HEK293T (cell line): ENCODE measurements at regions not wholly inside any gene's neighbourhood (a gene's known extent, or its start where the extent isn't known, plus 50 kb on each side); places are given as distances from the start of the nearest gene placed in this dataset.

ENCODE experiments used
- CTCF ChIA-PET: fragments of 350-600 bp; formaldehyde crosslinking; extraction: SDS; loops from one replicate; lab custom pipeline; 2021; ENCODE audit warnings: antibody characterized with exemption, inconsistent platforms; lab: Yijun Ruan, JAX
- POLR2A ChIA-PET: fragments of 350-600 bp; formaldehyde crosslinking; extraction: SDS; loops from one replicate; lab custom pipeline; 2020; ENCODE audit warnings: antibody characterized with exemption, inconsistent platforms; lab: Yijun Ruan, JAX
- DNase-seq: peaks from one replicate; pipeline ENCODE4 v3.0.0; 2012; ENCODE audit warnings: mixed read lengths; ENCODE audit errors: extremely low spot score
- ARNT ChIP-seq: fragments of 450-650 bp; IDR thresholded peaks from 2 replicates; pipeline ENCODE4 v1.6.1; 2017; ENCODE audit warnings: mild to moderate bottlenecking
- BHLHE40 ChIP-seq: fragments of 450-650 bp; IDR thresholded peaks from 2 replicates; pipeline ENCODE4 v1.6.1; 2016; ENCODE audit warnings: mild to moderate bottlenecking, moderate library complexity, borderline replicate concordance
- CTBP1 ChIP-seq: fragments of 450-650 bp; IDR thresholded peaks from 2 replicates; pipeline ENCODE4 v1.6.1; 2016; ENCODE audit warnings: borderline replicate concordance
- ELF4 ChIP-seq: fragments of 450-650 bp; IDR thresholded peaks from 2 replicates; pipeline ENCODE4 v1.6.1; 2017; ENCODE audit warnings: antibody characterized with exemption
- FOXA1 ChIP-seq: fragments of 450-650 bp; IDR thresholded peaks from 2 replicates; pipeline ENCODE4 v1.6.1; 2016; ENCODE audit warnings: mild to moderate bottlenecking
- FOXK2 ChIP-seq: fragments of 450-650 bp; IDR thresholded peaks from 2 replicates; pipeline ENCODE4 v1.6.1; 2016; ENCODE audit warnings: mild to moderate bottlenecking
- FOXM1 ChIP-seq: fragments of 450-650 bp; IDR thresholded peaks from 2 replicates; pipeline ENCODE4 v1.6.1; 2017; ENCODE audit warnings: mild to moderate bottlenecking, borderline replicate concordance
- HDGF ChIP-seq: fragments of 450-650 bp; IDR thresholded peaks from 2 replicates; pipeline ENCODE4 v1.6.1; 2017; ENCODE audit warnings: antibody characterized with exemption, borderline replicate concordance
- L3MBTL2 ChIP-seq: fragments of 450-650 bp; conservative IDR thresholded peaks from 2 replicates; pipeline ENCODE4 v1.6.1; 2016; ENCODE audit warnings: mild to moderate bottlenecking
- LEF1 ChIP-seq: fragments of 450-650 bp; IDR thresholded peaks from 2 replicates; pipeline ENCODE4 v1.6.1; 2017; ENCODE audit warnings: mild to moderate bottlenecking, borderline replicate concordance
- NFRKB ChIP-seq: fragments of 450-650 bp; IDR thresholded peaks from 2 replicates; pipeline ENCODE4 v1.6.1; 2016; ENCODE audit warnings: mild to moderate bottlenecking, moderate library complexity
- SP1 ChIP-seq: fragments of 450-650 bp; IDR thresholded peaks from 2 replicates; pipeline ENCODE4 v1.6.1; 2017
- SUZ12 ChIP-seq: fragments of 450-650 bp; IDR thresholded peaks from 2 replicates; pipeline ENCODE4 v1.6.1; 2016; ENCODE audit warnings: mild to moderate bottlenecking
- TARDBP ChIP-seq: fragments of 450-650 bp; IDR thresholded peaks from 2 replicates; pipeline ENCODE4 v1.6.1; 2016
- ZNF384 ChIP-seq: fragments of 450-650 bp; IDR thresholded peaks from 2 replicates; pipeline ENCODE4 v1.6.1; 2016
- TF ChIP-seq, protein P1 (sequence below): fragments of 450-650 bp; IDR thresholded peaks from 2 replicates; pipeline ENCODE4 v1.6.1; 2016

GRCh38 chr4:149158817-149159216 lies 656.8 kb downstream of the IQCM start:
- CTCF ChIA-PET, result no interaction called here
- TF ChIP-seq CTBP1 (no peak), HDGF (no peak), ARNT (no peak), LEF1 (no peak), BHLHE40 (no peak), L3MBTL2 (no peak), NFRKB (no peak)

GRCh38 chr4:149145803-149146202 lies 669.8 kb downstream of the IQCM start:
- TF ChIP-seq ZNF384, result no peak
- TF ChIP-seq FOXM1, result no peak
- no peak for TF ChIP-seq SUZ12
- CTCF ChIA-PET, result interaction anchor here (0.7 kb wide), 1 partner anchor 115 kb away, joined by 3 read pairs; no protein-coding TSS in a partner anchor
- POLR2A ChIA-PET, result no interaction called here
- DNase-seq, result no peak

More at GRCh38 chr4:149158817-149159216, 656.8 kb downstream of the IQCM start:
- DNase-seq, result no peak
- POLR2A ChIA-PET, result no interaction called here

DNA sequence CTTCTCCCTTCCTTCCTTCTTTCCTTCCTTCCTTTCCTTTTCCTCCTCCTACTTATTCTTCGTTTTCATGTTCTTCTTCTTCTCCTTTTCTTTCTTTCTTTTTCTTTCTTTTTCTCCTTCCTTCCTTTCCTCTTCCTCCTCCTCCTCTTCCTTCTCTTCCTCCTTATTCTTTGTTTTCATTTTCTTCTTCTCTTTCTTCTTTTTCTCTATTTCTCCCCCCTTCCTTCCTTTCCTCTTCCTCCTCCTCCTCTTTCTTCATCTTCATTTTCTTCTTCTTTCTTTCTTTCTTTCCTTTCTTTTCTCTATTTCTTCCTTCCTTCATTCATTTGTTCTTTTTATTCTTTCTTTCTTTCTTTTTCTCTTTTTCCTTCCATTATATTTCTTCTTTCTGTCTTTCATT lies 671.6 kb downstream of the IQCM start:
- DNase-seq, result no peak
- TF ChIP-seq LEF1 (no peak), NFRKB (no peak), SP1 (no peak), L3MBTL2 (no peak), FOXK2 (no peak), ARNT (no peak), SUZ12 (no peak), FOXA1 (no peak), BHLHE40 (no peak), CTBP1 (no peak), ZNF384 (no peak)
- TF ChIP-seq, protein P1, sequence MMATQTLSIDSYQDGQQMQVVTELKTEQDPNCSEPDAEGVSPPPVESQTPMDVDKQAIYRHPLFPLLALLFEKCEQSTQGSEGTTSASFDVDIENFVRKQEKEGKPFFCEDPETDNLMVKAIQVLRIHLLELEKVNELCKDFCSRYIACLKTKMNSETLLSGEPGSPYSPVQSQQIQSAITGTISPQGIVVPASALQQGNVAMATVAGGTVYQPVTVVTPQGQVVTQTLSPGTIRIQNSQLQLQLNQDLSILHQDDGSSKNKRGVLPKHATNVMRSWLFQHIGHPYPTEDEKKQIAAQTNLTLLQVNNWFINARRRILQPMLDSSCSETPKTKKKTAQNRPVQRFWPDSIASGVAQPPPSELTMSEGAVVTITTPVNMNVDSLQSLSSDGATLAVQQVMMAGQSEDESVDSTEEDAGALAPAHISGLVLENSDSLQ, result no peak
- CTCF ChIA-PET, result no interaction called here
- POLR2A ChIA-PET, result no interaction called here

GRCh38 chr4:149141391-149141790 lies 674.3 kb downstream of the IQCM start:
- no peak for TF ChIP-seq L3MBTL2
- TF ChIP-seq, protein P1, result no peak
- TF ChIP-seq SUZ12, result no peak
- no peak for TF ChIP-seq FOXA1
- DNase-seq, result no peak
- POLR2A ChIA-PET, result no interaction called here
- CTCF ChIA-PET, result no interaction called here

- TF ChIP-seq HDGF, result no peak
- TF ChIP-seq CTBP1, result no peak
- no peak for TF ChIP-seq FOXK2
- no peak for TF ChIP-seq LEF1
- no peak for TF ChIP-seq FOXM1
- TF ChIP-seq SP1, result no peak
- TF ChIP-seq NFRKB, result no peak
- no peak for TF ChIP-seq BHLHE40
- no peak for TF ChIP-seq L3MBTL2
- TF ChIP-seq TARDBP, result no peak
- TF ChIP-seq ARNT, result no peak
- no peak for TF ChIP-seq FOXA1
- TF ChIP-seq, protein P1, result no peak
- no peak for TF ChIP-seq SUZ12
- no peak for TF ChIP-seq ELF4
- no peak for TF ChIP-seq ZNF384
- CTCF ChIA-PET, result no interaction called here
- DNase-seq, result no peak
- POLR2A ChIA-PET, result no interaction called here
These were observed 674.8 kb downstream of the IQCM start for GRCh38 chr4:149140841-149141240.

- TF ChIP-seq LEF1 (no peak), L3MBTL2 (no peak), FOXM1 (no peak), NFRKB (no peak), CTBP1 (no peak), TARDBP (no peak), FOXK2 (no peak), HDGF (no peak), ELF4 (no peak), ZNF384 (no peak), FOXA1 (no peak), BHLHE40 (no peak), ARNT (no peak), SUZ12 (no peak), SP1 (no peak)
- TF ChIP-seq, protein P1, result no peak
- POLR2A ChIA-PET, result no interaction called here
- DNase-seq, result no peak
- CTCF ChIA-PET, result no interaction called here
These were observed 678.6 kb downstream of the IQCM start for GRCh38 chr4:149136951-149137620.
